Neural cell (in vitro differentiated cells): ENCODE measurements at regions not wholly inside any gene's neighbourhood (a gene's known extent, or its start where the extent isn't known, plus 50 kb on each side); places are given as distances from the start of the nearest gene placed in this dataset.

Source experiments
- EP300 ChIP-seq: fragments of 450-650 bp; conservative IDR thresholded peaks from 2 replicates; pipeline ENCODE4 v1.6.1; 2014; ENCODE audit warnings: antibody characterized with exemption, mild to moderate bottlenecking, moderate library complexity; ENCODE audit not compliant: poor library complexity, severe bottlenecking
- EZH2 ChIP-seq: fragments of 200-600, 300-800 bp; shearing (Covaris generic), sonication (generic); IDR thresholded peaks from 2 replicates; pipeline ENCODE4 v1.6.1; 2014; ENCODE audit warnings: antibody characterized with exemption, low read length, borderline replicate concordance, mild to moderate bottlenecking; ENCODE audit not compliant: insufficient read depth, poor library complexity, severe bottlenecking
- MXI1 ChIP-seq: fragments of 450-650 bp; conservative IDR thresholded peaks from 2 replicates; pipeline ENCODE4 v1.6.1; 2014; ENCODE audit warnings: antibody characterized with exemption, mild to moderate bottlenecking; ENCODE audit not compliant: poor library complexity, severe bottlenecking
- POLR2AphosphoS5 ChIP-seq: IDR thresholded peaks from 2 replicates; pipeline ENCODE4 v1.6.1; 2012
- TF ChIP-seq, protein P1 (sequence below): IDR thresholded peaks from 2 replicates; pipeline ENCODE4 v1.6.1; 2012; ENCODE audit warnings: borderline replicate concordance
- TF ChIP-seq, protein P2 (sequence below): fragments of 450-650 bp; IDR thresholded peaks from 2 replicates; pipeline ENCODE4 v1.5.1; 2014; ENCODE audit warnings: antibody characterized with exemption, mild to moderate bottlenecking, moderate library complexity; ENCODE audit not compliant: poor library complexity, severe bottlenecking

DNA sequence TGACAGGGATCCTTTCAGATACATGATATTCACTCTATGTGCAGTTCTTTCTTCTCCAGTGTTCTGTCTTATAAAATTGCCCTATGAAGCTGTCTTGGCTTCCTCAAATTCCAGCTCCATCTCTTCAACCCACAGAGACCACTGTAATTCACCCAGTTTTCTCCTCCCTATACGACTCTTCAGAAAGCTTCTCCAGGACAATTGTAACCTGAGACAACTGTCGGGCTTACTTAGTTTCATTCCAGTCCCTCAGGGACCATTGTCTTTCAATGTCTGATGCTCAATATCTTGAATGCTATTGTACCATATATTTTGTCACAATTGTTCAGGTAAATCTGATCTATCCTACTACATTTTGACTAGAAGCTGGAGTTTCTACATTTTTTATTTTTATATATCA is 345.3 kb downstream of the RPL10L start:
- TF ChIP-seq, protein P1, sequence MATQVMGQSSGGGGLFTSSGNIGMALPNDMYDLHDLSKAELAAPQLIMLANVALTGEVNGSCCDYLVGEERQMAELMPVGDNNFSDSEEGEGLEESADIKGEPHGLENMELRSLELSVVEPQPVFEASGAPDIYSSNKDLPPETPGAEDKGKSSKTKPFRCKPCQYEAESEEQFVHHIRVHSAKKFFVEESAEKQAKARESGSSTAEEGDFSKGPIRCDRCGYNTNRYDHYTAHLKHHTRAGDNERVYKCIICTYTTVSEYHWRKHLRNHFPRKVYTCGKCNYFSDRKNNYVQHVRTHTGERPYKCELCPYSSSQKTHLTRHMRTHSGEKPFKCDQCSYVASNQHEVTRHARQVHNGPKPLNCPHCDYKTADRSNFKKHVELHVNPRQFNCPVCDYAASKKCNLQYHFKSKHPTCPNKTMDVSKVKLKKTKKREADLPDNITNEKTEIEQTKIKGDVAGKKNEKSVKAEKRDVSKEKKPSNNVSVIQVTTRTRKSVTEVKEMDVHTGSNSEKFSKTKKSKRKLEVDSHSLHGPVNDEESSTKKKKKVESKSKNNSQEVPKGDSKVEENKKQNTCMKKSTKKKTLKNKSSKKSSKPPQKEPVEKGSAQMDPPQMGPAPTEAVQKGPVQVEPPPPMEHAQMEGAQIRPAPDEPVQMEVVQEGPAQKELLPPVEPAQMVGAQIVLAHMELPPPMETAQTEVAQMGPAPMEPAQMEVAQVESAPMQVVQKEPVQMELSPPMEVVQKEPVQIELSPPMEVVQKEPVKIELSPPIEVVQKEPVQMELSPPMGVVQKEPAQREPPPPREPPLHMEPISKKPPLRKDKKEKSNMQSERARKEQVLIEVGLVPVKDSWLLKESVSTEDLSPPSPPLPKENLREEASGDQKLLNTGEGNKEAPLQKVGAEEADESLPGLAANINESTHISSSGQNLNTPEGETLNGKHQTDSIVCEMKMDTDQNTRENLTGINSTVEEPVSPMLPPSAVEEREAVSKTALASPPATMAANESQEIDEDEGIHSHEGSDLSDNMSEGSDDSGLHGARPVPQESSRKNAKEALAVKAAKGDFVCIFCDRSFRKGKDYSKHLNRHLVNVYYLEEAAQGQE = no peak
- TF ChIP-seq POLR2AphosphoS5 (no peak), EP300 (no peak), EZH2 (no peak), MXI1 (no peak)
- TF ChIP-seq, protein P2, sequence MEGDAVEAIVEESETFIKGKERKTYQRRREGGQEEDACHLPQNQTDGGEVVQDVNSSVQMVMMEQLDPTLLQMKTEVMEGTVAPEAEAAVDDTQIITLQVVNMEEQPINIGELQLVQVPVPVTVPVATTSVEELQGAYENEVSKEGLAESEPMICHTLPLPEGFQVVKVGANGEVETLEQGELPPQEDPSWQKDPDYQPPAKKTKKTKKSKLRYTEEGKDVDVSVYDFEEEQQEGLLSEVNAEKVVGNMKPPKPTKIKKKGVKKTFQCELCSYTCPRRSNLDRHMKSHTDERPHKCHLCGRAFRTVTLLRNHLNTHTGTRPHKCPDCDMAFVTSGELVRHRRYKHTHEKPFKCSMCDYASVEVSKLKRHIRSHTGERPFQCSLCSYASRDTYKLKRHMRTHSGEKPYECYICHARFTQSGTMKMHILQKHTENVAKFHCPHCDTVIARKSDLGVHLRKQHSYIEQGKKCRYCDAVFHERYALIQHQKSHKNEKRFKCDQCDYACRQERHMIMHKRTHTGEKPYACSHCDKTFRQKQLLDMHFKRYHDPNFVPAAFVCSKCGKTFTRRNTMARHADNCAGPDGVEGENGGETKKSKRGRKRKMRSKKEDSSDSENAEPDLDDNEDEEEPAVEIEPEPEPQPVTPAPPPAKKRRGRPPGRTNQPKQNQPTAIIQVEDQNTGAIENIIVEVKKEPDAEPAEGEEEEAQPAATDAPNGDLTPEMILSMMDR = no peak
